ENCODE measurements at regions not wholly inside any gene's neighbourhood (a gene's known extent, or its start where the extent isn't known, plus 50 kb on each side); places are given as distances from the start of the nearest gene placed in this dataset.
"Not testable (repeated sequence)": the region's sequence is repeated elsewhere in the genome, so short reads cannot be mapped to it uniquely, and the experiment has no call there.

- RAD21 ChIA-PET (ENCODE audit: low non-redundant PET in 1 of 2, low total read pairs in 2 of 2, uncharacterized antibody in 2 of 2, unreplicated experiment in 2 of 2); H3K4me2 ChIP-seq (ENCODE audit: low read length); H3K79me2 ChIP-seq (ENCODE audit: insufficient read depth, low read length); H3K9ac ChIP-seq (ENCODE audit: low read length); CTCF ChIA-PET; H3K27me3 ChIP-seq (ENCODE audit: insufficient read depth, low read length); H3K9me2 ChIP-seq (ENCODE audit: insufficient read depth); H4K20me1 ChIP-seq (ENCODE audit: insufficient read depth); ATAC-seq; DNase-seq (ENCODE audit: low read depth, low spot score); H3K4me3 ChIP-seq (replicated peaks in 1 of 2; ENCODE audit: low read depth in 1 of 2, low read length in 2 of 2); POLR2A ChIA-PET; H3K36me3 ChIP-seq (ENCODE audit: control insufficient read depth in 1 of 2, insufficient read depth in 2 of 2, low read length in 2 of 2); intact Hi-C loops (cut with micrococcal nuclease); BruUV-seq (replicated peaks); H3K9me3 ChIP-seq (ENCODE audit: control insufficient read depth in 1 of 2, insufficient read depth in 1 of 2, low read depth in 1 of 2, low read length in 2 of 2); H2AFZ ChIP-seq (ENCODE audit: low read depth, low read length, poor library complexity, severe bottlenecking); H3K27ac ChIP-seq (ENCODE audit: low read depth, low read length); H3K4me1 ChIP-seq (ENCODE audit: control insufficient read depth in 1 of 2, insufficient read depth in 2 of 2, low read length in 2 of 2): not testable (repeated sequence)
These were observed 297.4 kb downstream of the CACNA1B start for GRCh38 chr9:138174954-138175353.

DNA sequence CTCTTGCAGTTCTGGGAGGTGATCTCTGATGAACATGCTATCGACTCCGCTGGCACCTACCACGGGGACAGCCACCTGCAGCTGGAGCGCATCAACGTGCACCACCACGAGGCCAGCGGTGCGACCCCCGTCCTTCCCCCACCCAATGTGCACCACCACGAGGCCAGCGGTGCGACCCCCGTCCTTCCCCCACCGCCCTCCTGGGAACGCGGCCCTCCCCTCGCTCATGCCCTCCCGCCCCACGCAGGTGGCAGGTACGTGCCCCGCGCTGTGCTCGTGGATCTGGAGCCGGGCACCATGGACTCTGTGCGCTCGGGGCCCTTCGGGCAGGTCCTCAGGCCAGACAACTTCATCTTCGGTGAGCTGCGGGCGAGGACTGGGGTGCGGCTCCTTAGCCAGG lies 297.8 kb downstream of the CACNA1B start:
- CTCF ChIA-PET; ATAC-seq; RAD21 ChIA-PET (ENCODE audit: low non-redundant PET in 1 of 2, low total read pairs in 2 of 2, uncharacterized antibody in 2 of 2, unreplicated experiment in 2 of 2); H3K4me1 ChIP-seq (ENCODE audit: control insufficient read depth in 1 of 2, insufficient read depth in 2 of 2, low read length in 2 of 2); H3K79me2 ChIP-seq (ENCODE audit: insufficient read depth, low read length); H3K4me2 ChIP-seq (ENCODE audit: low read length); intact Hi-C loops (cut with micrococcal nuclease); H3K9me3 ChIP-seq (ENCODE audit: control insufficient read depth in 1 of 2, insufficient read depth in 1 of 2, low read depth in 1 of 2, low read length in 2 of 2); H3K36me3 ChIP-seq (ENCODE audit: control insufficient read depth in 1 of 2, insufficient read depth in 2 of 2, low read length in 2 of 2); H3K27ac ChIP-seq (ENCODE audit: low read depth, low read length); H3K27me3 ChIP-seq (ENCODE audit: insufficient read depth, low read length); H4K20me1 ChIP-seq (ENCODE audit: insufficient read depth); H2AFZ ChIP-seq (ENCODE audit: low read depth, low read length, poor library complexity, severe bottlenecking); BruUV-seq (replicated peaks); DNase-seq (ENCODE audit: low read depth, low spot score); H3K9me2 ChIP-seq (ENCODE audit: insufficient read depth); H3K9ac ChIP-seq (ENCODE audit: low read length); POLR2A ChIA-PET; H3K4me3 ChIP-seq (replicated peaks in 1 of 2; ENCODE audit: low read depth in 1 of 2, low read length in 2 of 2): not testable (repeated sequence)

GRCh38 chr9:138177091-138177490 lies 299.5 kb downstream of the CACNA1B start:
- H3K9me3 ChIP-seq (ENCODE audit: control insufficient read depth in 1 of 2, insufficient read depth in 1 of 2, low read depth in 1 of 2, low read length in 2 of 2); H3K9ac ChIP-seq (ENCODE audit: low read length); H3K79me2 ChIP-seq (ENCODE audit: insufficient read depth, low read length); H3K4me1 ChIP-seq (ENCODE audit: control insufficient read depth in 1 of 2, insufficient read depth in 2 of 2, low read length in 2 of 2); H3K27me3 ChIP-seq (ENCODE audit: insufficient read depth, low read length); DNase-seq (ENCODE audit: low read depth, low spot score); ATAC-seq; intact Hi-C loops (cut with micrococcal nuclease); H3K9me2 ChIP-seq (ENCODE audit: insufficient read depth); BruUV-seq (replicated peaks); POLR2A ChIA-PET; H3K4me2 ChIP-seq (ENCODE audit: low read length); H3K27ac ChIP-seq (ENCODE audit: low read depth, low read length); H2AFZ ChIP-seq (ENCODE audit: low read depth, low read length, poor library complexity, severe bottlenecking); H3K36me3 ChIP-seq (ENCODE audit: control insufficient read depth in 1 of 2, insufficient read depth in 2 of 2, low read length in 2 of 2); H3K4me3 ChIP-seq (replicated peaks in 1 of 2; ENCODE audit: low read depth in 1 of 2, low read length in 2 of 2); H4K20me1 ChIP-seq (ENCODE audit: insufficient read depth); RAD21 ChIA-PET (ENCODE audit: low non-redundant PET in 1 of 2, low total read pairs in 2 of 2, uncharacterized antibody in 2 of 2, unreplicated experiment in 2 of 2); CTCF ChIA-PET: not testable (repeated sequence)
